Calu3 (cell line): ENCODE measurements at regions not wholly inside any gene's neighbourhood (a gene's known extent, or its start where the extent isn't known, plus 50 kb on each side); places are given as distances from the start of the nearest gene placed in this dataset.

Source experiments
- BruUV-seq: library from RNA; stranded (reverse); fragments of 400-500 nt; replicated peaks from 2 replicates; lab custom pipeline; 2021; lab: Mats Ljungman, UMichigan
- CTCF ChIA-PET: fragments of 300-600 bp; sonication (Branson Sonifier 250); formaldehyde crosslinking; loops from one replicate; lab custom pipeline; 2022; ENCODE audit warnings: antibody characterized with exemption; lab: Charles Lee
- DNase-seq: peaks from one replicate; pipeline ENCODE4 v3.0.0; 2022
- H3K27ac Mint-ChIP-seq: one replicate; pipeline ENCODE4 v1.8.0; 2022; ENCODE audit warnings: mixed read lengths; ENCODE audit not compliant: unreplicated experiment
- H3K27me3 Mint-ChIP-seq: one replicate; pipeline ENCODE4 v1.8.0; 2022; ENCODE audit warnings: mixed read lengths; ENCODE audit not compliant: unreplicated experiment
- H3K36me3 Mint-ChIP-seq: one replicate; pipeline ENCODE4 v1.8.0; 2022; ENCODE audit warnings: mild to moderate bottlenecking, moderate library complexity, mixed read lengths; ENCODE audit not compliant: insufficient read depth, unreplicated experiment
- H3K4me1 Mint-ChIP-seq: one replicate; pipeline ENCODE4 v1.8.0; 2022; ENCODE audit warnings: mild to moderate bottlenecking, low read depth, mixed read lengths; ENCODE audit not compliant: unreplicated experiment
- H3K4me3 Mint-ChIP-seq: one replicate; pipeline ENCODE4 v1.8.0; 2022; ENCODE audit warnings: mild to moderate bottlenecking, low read depth, moderate library complexity, mixed read lengths; ENCODE audit not compliant: unreplicated experiment
- H3K9me3 Mint-ChIP-seq: one replicate; pipeline ENCODE4 v1.8.0; 2022; ENCODE audit warnings: low read depth, mixed read lengths; ENCODE audit not compliant: unreplicated experiment
- CTCF ChIP-seq: fragments of 200-600 bp; IDR thresholded peaks from one replicate; pipeline ENCODE4 v1.8.0; 2022; ENCODE audit warnings: antibody characterized with exemption; ENCODE audit not compliant: unreplicated experiment
- intact Hi-C: fragments of 100-400 bp; cut with micrococcal nuclease; formaldehyde crosslinking; loops from one replicate; pipeline ENCODE4 v1.10.0; 2022; ENCODE audit not compliant: unreplicated experiment

- BruUV-seq: no TSS peak
- H3K27ac Mint-ChIP-seq: no peak overlapping the region
- no peaks in the 10 kb centered on the region for H3K9me3 Mint-ChIP-seq
- intact Hi-C loops: no loop called here
- H3K4me3 Mint-ChIP-seq: no peak overlapping the region
- no peaks in the 10 kb centered on the region for H3K36me3 Mint-ChIP-seq
- DNase-seq: no peak
- CTCF ChIA-PET: no interaction called here
- H3K27me3 Mint-ChIP-seq: no peaks in the 10 kb centered on the region
- H3K4me1 Mint-ChIP-seq: no peaks in the 10 kb centered on the region
- TF ChIP-seq CTCF: no peak
Observed at GRCh38 chr5:135120951-135121350, 86.9 kb upstream of the PITX1 start.

GRCh38 chr5:135119481-135119880, 85.5 kb upstream of the PITX1 start:
- no peak overlapping the region for H3K4me3 Mint-ChIP-seq
- no peak for DNase-seq
- CTCF ChIA-PET: no interaction called here
- BruUV-seq: no TSS peak
- H3K4me1 Mint-ChIP-seq: no peaks in the 10 kb centered on the region
- no peaks in the 10 kb centered on the region for H3K27me3 Mint-ChIP-seq
- intact Hi-C loops: no loop called here
- H3K9me3 Mint-ChIP-seq: no peaks in the 10 kb centered on the region
- H3K36me3 Mint-ChIP-seq: no peaks in the 10 kb centered on the region
- no peak for TF ChIP-seq CTCF
- H3K27ac Mint-ChIP-seq: no peak overlapping the region

- Mint-ChIP-seq H3K36me3 (no peaks in the 10 kb centered on the region), H3K4me1 (peaks cover 3% of the 10 kb centered on the region), H3K27me3 (no peaks in the 10 kb centered on the region), H3K27ac (no peak overlapping the region), H3K4me3 (no peak overlapping the region), H3K9me3 (no peaks in the 10 kb centered on the region)
- intact Hi-C loops: no loop called here
- CTCF ChIA-PET: no interaction called here
- TF ChIP-seq CTCF: no peak
- DNase-seq: no peak
- BruUV-seq: no TSS peak
Observed at GRCh38 chr5:135117590-135117989, 83.6 kb upstream of the PITX1 start.

GRCh38 chr5:135116160-135116561, 82.1 kb upstream of the PITX1 start:
- Mint-ChIP-seq H3K4me1 (peaks cover 13% of the 10 kb centered on the region), H3K27me3 (no peaks in the 10 kb centered on the region), H3K27ac (no peak overlapping the region), H3K9me3 (no peaks in the 10 kb centered on the region), H3K36me3 (no peaks in the 10 kb centered on the region), H3K4me3 (no peak overlapping the region)
- DNase-seq: no peak
- no peak for TF ChIP-seq CTCF
- intact Hi-C loops: no loop called here
- no TSS peak for BruUV-seq
- CTCF ChIA-PET: no interaction called here

GRCh38 chr5:135115591-135115990, 81.6 kb upstream of the PITX1 start:
- DNase-seq: no peak
- BruUV-seq: no TSS peak
- Mint-ChIP-seq H3K4me3 (no peak overlapping the region), H3K36me3 (no peaks in the 10 kb centered on the region), H3K27me3 (no peaks in the 10 kb centered on the region), H3K27ac (no peak overlapping the region), H3K9me3 (no peaks in the 10 kb centered on the region), H3K4me1 (peaks cover 17% of the 10 kb centered on the region)
- CTCF ChIA-PET: no interaction called here
- TF ChIP-seq CTCF: no peak
- intact Hi-C loops: no loop called here
